HG02938 (cell line): ENCODE measurements at regions not wholly inside any gene's neighbourhood (a gene's known extent, or its start where the extent isn't known, plus 50 kb on each side); places are given as distances from the start of the nearest gene placed in this dataset.
"Not testable (repeated sequence)": the region's sequence is repeated elsewhere in the genome, so short reads cannot be mapped to it uniquely, and the experiment has no call there.

Experiments
- ATAC-seq: cut with Tn5 transposase; IDR thresholded peaks from one replicate; pipeline ENCODE4 v1.9.1; 2021; ENCODE audit warnings: mild to moderate bottlenecking, moderate library complexity; ENCODE audit not compliant: unreplicated experiment

DNA sequence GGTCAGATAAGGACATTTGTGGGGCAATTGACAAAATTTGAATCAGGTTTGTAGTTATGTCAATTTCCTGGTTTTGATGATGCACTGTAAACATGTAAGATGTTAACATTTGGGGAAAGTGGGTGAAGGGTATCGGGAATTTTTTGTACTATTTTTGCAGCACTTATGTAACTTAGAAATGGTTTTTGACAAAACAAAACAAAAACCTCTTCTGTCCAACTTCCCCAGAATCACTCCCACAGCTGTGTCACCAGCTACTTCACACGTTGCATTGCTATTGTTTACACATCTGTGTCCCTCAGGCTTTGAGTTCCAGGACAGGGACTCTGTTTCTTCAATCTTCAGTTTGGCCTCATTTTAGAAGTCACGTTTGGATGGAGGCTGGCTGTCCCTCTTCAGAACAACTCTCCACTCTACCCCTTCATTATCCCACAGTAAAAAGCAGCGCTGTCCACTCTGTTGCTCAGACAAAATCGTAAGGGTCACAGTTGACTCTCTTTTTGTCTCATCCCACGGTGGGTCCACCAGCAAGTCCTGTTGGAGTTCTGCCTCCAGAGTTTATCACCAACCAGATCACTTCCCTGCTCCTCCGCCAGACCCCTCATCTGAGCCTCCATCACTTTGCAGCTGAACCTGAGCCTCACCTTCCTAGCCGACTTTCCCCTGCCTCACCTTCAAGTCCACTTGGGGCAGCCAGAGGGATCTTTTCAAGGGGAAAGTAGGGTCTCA is 63.2 kb downstream of the NENF start:
- ATAC-seq, result no peak

DNA sequence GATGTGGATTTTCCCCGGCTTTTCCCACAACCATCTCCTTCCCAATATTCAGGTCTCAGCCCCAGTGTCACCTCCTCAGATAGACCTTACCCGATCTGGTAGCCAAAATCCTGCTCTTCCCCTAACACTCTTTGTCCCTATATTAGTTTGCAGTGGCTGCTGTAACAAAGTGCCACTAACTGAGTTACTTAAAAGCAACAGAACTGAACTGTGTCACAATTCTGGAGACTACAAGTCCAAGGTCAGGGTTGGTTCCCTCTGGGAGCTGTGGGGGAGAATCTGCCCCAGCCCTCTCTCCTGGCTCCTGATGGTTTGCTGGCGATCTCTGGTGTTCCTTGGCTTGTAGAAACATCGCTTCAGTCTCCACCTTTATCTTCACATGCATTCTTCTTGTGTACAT is 64.0 kb downstream of the NENF start:
- ATAC-seq, result no peak

DNA sequence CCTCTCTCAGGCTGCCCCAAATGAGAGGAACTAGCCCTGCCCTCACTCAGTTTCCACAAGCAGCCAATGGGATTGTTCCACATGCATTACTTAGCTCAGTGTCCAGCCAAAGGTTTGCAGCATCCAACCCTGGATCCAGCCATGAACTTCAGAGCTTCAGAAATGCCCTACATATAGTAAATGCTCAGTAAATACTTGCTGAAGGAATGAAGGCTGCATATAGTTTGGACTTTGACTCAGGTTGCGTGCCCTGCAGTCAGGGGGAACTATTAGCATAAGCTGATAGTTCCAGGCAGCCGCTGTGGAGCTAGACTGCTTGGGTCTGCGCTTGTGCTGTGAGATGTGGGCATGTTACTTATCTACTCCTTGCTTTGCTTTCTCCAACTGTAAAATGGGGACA is 64.8 kb downstream of the NENF start:
- ATAC-seq, result no peak

DNA sequence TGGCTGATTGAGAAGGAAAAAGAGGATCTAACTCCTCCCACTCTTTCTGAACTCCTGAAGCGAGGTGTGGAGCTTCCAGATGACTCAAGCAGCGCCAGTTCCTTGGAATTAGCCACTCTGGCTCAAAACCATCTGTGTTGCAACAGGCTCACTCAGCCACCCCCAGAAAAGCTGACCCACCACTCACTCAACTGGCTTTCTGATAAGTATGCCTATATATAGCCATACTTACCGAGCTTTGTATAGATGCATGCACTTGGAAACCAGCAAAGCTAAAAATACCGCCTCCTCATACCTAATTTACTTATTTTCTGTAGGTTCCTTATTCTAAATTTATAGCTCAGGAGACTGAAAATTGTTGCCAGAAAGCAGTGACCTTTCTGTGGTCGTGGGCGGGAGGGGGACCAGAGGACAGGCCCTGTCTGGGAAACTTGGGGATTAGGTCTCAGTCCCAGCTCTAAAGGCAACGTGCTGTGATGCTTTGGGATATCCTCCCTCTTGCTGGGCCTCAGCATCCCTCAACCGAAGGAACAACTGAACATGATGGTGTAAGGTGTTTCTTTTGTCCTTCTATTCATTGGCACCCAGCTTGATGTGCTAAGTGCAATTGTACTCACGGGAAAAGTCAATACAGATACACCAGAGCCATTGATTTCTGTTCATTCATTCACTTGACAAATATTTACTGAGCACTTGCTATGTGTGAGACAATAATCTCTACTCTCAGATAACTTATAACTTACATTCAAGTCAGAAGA is 65.7 kb downstream of the NENF start:
- no peak for ATAC-seq

DNA sequence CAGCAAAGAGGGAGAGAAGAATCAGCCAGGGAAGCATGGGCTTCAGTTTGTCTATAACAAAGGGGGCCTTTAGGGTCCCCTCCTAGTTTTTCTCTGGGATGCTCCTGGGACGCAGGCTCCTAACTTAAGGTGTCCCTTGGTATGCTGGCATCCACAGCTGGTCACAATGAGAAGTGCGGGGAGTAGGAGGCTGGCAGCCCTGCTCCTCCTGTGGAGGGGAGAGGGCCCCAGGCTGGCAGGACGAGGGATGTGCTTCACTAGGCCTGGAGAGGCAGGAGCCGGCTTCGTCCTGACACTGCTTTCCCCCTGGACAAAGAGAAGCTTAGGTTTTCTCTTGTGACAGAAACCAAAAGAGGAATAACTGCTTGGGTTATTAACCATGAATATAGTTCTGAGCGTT is 67.6 kb downstream of the NENF start:
- no peak for ATAC-seq

DNA sequence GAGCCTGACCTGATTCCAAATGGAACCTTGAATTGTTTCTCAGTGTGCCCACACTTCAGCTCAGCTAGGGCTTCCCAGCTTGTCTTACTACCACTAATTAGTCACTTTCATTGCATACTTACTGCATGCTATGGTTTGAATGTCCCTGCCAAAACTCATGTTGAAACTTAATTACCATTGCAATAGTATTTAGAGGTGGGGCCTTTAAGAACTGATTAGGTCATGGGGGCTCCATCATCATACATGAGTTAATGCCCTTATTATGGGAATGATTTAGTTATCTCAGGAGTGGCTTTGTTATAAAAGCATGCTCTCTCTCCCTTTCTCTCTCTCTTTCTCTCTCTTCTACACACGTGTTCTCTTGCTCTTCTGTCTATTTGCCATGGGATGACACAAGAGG is 68.3 kb downstream of the NENF start:
- no peak for ATAC-seq

DNA sequence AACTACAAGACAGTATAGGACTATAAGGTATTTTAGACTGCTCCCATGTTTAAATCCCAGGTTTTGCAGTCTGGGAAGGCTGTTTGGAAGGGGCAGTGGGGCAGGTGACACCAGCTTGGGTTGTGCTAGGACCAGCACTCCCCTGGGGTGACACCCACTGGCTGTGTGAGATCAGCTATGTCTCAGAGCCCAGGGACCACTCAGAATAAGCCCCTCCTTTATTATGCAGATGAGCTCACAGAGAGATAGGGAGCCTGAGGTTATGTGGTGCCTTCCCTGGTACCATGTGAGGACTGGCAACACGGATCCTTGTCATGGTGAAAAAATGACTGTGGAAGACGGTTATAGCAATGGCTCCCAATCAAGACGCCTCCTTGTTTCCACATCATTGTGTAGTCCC is 71.0 kb downstream of the NENF start:
- ATAC-seq, result no peak

DNA sequence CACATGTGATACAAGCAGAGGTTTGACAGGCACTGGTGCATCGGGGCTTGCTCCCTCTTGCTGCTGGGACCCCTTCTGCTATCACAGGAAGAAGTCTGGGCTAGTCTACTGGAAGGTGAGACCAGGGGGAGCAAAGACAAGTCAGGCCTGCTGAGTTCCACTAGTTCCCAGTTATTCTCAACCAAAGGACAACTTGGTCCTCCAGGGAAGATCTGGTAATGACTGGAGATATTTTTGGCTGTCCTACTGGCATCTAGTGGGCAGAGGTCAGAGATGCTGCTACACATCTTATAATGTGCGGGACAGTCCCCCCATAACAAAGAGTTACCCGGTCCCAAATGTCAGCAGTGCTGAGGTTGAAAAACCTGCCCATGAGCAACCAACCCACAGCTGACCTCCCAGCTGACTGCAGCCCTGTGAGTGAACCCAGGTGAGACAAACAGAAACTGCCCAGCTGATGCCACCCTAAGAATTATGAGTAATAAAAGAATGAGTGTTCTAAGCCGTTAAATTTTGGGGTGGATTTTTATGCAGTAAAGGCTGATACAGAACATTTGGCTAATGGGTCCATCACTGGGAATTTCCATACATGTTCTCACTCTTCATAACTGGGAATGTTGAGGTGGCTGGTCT is 71.6 kb downstream of the NENF start:
- ATAC-seq, result no peak

DNA sequence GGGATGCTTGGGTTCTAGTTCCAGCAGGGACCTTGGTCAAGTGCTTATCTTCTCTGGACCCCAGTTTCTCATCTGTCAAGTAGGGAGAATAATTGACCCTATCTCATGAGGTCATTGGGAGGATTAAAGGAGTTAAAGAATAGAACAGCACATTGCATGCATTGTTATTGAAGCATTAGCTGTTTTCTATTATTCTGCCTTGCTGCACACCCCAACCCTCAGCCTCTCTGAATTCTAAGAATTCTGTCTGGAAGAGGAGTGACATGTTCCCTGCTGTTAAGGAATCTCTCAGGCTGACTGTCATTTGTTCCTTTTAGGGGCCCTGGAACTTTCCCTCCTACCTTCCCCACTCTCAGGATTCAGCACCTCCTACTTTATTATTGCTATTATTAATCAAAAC is 73.9 kb downstream of the NENF start:
- no peak for ATAC-seq

DNA sequence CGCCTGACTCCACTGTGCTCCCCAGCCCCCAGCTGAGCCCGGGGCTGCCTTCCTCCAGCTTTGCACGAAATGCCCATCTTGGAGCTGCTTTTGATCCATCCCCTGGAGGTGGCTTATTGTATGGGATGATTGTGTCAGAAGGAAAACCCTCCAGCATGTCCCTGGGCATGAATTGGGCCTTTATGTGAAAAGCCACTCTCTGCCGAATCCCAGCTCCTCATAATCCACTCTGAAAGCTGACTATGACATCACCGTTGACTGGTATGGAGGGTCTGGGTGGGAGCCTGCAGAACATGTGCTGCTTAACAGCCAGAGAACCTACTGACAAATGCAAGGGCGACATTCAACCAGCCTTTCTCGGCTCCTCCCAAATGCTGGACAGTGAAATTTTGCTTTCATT is 74.6 kb downstream of the NENF start:
- no peak for ATAC-seq

DNA sequence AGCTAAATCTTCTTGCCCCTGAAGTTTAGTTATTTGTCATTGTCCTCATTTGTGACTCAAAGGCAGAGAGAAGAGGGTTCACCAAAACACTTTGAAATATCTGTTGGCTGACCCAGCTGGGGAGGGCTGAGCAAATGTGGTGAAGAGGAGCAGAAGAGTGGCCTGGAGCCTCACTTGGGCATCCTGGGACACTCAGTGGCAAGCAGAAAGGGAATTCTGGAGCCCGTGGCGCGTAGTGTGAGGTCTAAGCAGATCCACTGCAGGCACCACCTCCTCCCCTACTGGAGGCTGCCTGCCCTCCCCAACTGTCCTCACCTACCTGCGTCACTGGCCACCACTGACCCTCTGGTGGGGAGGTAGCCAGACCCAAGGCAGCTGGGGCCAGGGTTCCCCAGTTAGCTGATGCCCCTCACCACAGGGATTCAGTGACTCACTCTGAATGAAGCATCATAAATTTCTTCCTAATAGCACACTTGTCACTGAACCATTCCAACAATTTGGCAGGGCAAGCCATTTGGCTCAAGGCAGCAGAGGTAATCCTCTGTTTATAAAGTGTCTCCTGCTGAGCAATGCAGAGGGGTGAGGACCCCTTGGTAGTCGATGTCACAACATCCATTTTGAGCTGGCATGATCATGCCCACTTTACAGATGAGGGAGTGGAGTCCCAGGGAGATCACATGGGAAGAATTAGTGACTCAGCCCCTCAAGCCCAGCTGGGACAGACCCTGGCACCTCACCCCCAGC is 80.3 kb downstream of the NENF start:
- ATAC-seq, result no peak

DNA sequence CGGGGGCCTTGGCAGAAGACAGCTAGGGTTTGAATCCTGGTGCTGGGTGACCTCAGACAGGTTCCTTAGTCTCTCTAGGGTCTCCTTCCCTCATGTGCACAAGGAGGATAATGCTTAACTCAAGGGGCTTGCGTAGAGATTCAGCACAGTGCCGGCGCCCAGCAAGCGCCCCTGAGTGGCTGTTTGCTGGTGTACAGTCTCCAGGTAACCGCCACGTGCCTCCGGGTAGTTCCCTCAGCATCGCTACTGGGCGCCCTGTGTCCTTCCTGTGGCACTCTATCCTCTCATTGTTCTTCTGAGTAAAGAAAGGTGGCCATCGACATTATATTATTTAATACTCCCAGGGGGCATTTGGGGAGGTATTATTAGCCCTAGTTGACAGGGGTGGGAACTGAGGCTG is 80.9 kb downstream of the NENF start:
- ATAC-seq, result no peak

DNA sequence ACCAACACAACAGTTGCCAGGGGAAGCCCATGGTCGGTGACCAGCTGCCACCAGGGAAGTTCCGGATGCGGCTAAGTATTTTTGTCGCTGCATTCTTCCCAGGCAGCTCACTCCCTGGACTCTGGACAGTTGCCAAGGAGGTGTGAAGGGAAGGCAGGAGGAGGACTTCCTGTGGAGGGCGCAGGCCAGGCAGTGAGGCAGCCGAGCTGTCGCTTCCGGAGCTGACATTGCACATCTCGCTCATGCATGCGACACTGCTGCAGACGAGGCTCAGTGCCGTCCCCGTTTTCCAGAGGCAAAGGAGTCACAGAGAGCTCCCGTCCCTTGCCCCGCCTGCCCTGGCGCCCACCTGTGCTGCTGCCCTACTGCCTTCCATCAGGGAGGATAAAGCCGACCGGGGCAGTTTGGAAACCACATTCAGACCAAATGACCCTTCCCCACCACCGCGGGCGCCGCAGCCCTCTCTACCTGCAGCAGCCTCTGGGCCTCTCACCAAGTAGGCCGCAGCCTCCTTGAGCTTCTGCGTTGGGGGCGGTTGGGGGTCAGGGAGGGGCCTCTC is 81.4 kb downstream of the NENF start:
- ATAC-seq, result no peak

DNA sequence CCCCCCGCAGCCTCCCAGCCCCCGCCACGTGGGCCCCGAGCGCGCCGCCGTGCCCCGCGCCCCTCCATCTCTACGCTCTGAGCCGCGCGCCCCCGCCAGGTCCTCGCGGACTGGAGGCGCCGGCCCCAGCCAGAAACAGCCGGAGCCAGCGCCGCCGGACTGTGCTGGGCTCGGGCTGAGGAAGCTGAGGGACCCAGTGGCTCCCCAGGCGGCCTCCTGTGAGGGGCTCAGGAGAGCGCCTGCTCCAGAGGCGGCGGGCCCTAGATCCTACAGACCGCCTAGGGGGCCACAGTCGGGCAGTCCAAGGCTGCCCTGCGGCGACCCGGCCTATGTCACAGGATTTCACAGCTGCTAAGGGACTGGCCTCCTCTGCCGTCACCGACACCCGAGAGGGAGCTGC is 82.1 kb downstream of the NENF start:
- ATAC-seq, result no peak

DNA sequence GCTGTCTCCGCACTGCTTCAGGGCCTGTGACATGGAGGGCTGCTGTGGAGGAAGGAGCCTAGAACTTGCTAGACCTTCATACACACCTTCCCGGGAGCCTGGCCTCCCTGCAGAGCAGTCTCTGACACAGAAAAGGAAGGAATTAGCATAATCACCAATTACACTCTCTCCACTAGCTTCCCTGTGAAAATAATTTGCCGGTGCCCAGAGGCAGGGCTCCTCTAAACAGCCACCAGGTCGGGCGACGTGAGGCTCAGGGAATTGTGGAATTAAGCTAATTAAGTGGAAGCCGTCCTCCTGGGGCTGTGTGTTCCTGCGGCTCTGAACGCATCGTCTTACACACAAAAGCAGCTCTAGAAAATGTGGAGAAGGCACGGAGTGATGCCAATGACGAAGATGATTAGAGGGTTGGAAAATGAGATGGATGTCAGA is 82.6 kb downstream of the NENF start:
- no peak for ATAC-seq

DNA sequence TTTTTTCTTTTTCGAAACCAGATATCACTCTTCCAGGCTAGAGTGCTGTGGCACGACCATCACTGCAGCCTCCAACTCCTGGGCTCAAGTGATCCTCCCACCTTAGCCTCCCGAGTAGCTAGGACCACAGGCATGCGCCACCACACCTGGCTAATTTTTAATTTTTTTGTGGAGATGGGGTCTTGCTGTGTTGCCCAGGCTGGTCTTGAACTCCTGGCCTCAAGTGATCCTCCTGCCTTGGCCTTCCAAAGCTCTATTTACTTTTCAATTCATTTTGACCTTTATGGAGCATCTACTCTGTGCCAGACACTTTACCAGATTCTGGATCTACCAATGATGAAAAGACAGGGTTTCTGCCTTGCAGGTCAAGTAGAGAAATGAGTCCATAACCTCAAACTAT is 83.3 kb downstream of the NENF start:
- ATAC-seq, result not testable (repeated sequence)

DNA sequence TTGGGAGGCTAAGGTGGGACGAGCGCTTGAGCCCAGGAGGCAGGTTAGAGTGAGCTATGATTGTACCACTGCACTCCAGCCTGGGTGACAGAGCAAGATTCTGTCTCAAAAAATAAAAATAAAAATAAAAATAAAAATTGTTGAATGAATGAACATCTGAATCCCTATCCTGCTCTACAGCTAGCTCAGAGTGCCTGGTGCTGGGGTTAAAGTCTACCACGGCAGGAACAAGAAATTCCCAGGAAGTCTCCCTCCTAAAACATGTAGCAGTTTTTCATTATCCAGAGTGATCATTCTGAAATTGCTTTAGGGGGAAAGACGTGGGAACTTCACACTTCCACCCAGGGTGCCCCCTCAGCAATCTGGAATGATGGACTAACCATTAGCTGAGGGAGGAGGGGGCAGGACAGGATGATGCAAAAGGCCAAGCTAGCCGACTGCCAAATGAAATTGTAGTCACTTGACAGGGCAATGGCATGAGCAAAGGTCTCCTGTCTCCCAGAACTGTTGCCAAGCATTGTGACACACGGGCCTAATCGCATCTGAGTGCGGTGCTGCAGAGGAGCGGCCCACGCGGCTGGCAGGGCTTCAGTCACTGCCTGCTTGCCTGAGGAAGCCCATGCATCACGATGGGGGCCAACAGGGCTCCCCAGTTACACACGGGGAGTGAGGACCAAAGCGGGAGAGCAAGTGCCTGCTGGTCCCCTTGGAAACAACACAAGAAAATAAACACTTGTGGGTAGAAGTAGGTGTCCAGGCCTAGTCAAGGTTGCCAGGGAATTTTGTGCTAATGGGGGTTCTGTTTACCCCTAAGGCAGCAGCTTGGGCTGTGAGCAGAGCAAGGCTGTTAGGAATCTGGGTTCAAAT is 85.7 kb downstream of the NENF start:
- ATAC-seq, result no peak

DNA sequence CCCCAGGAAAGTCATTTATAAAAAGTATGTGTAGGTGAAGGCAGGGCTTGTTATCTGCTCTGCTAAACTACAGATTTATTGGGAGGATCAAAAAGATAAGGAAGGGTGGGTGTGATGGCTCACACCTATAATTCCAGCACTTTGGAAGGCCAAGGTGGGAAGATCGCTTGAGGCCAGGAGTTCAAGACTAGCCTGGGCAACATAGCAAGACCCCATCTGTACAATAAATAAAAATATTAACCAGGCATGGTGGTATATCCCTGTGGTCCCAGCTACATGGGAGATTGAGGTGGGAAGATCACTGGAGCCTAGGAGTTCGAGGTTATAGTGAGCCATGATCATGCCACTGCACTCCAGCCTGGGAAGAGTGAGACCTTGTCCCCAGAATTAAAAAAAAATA is 86.4 kb downstream of the NENF start:
- ATAC-seq, result no peak

DNA sequence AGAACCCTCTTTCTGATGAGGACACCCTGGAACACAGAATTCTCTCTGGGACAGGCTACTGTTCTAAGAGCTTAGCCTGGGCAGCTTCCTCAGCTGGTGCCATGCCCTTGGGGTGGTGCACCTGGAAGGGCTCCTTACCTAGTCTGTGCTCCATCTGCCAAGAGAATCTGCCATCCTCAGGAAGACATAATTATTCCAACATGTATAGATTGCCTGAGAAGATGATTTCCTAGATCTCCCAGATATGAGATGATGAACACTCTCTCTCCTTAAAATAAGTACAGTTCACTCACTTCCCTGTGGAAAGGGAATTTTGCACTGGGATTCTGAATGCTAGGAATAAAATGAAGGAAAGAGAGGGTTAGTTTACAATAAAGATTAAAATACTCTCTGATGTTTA is 87.6 kb downstream of the NENF start:
- no peak for ATAC-seq

DNA sequence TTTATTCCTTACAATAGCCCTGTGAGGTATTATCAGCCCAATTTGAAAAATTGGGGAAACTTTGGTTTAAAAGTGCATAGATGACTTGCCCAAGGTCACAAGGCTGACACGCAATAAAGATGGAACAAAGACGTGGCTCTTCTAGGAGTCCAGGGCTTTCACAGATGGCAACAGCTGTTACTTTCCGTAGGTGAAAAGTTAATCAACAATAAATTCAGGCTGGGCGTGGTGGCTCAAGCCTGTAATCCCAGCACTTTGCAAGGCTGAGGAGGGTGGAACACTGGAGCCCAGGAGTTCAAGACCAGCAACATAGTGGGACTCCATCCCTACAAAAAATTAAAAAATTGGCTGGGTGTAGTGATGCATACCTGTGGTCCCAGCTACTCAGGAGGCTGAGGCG is 87.8 kb upstream of the ATF3 start:
- ATAC-seq, result no peak
